Fibroblast of lung (primary cell): ENCODE measurements at regions not wholly inside any gene's neighbourhood (a gene's known extent, or its start where the extent isn't known, plus 50 kb on each side); places are given as distances from the start of the nearest gene placed in this dataset.

Source experiments
- DNase-seq, 2 donors: peaks; one replicate each; pipeline versions ENCODE4 v3.0.0 to v3.0.0-alpha.2; 2010; ENCODE audit warnings: low read depth in 2 of 2
- H2AFZ ChIP-seq: 2 replicates; pipeline ENCODE4 v1.5.1; 2012; ENCODE audit warnings: low read length, control low read depth, inconsistent platforms
- H3K27ac ChIP-seq: 2 replicates; pipeline ENCODE4 v1.5.1; 2011; ENCODE audit warnings: low read length, control low read depth; ENCODE audit not compliant: insufficient read depth
- H3K27me3 ChIP-seq: 2 replicates; pipeline ENCODE4 v1.5.1; 2011; ENCODE audit warnings: mild to moderate bottlenecking, low read length; ENCODE audit not compliant: control insufficient read depth, insufficient read depth
- H3K36me3 ChIP-seq: 2 replicates; pipeline ENCODE4 v1.5.1; 2011; ENCODE audit warnings: low read length; ENCODE audit not compliant: control insufficient read depth, insufficient read depth
- H3K4me1 ChIP-seq: 2 replicates; pipeline ENCODE4 v1.5.1; 2011; ENCODE audit warnings: low read length; ENCODE audit not compliant: control insufficient read depth, insufficient read depth; ENCODE audit errors: extremely low read depth
- H3K4me2 ChIP-seq: 2 replicates; pipeline ENCODE4 v1.5.1; 2011; ENCODE audit warnings: low read length, control low read depth; ENCODE audit not compliant: insufficient read depth; ENCODE audit errors: extremely low read depth
- H3K4me3 ChIP-seq, 4 experiments: fragments of 200-600 bp in 1 of 4; sonication (generic) in 1 of 4; replicated peaks in 1 of 4; 2 replicates each; pipeline ENCODE4 v1.5.1; 2011 to 2016; ENCODE audit warnings: low read length in 4 of 4, low read depth in 3 of 4, mild to moderate bottlenecking in 3 of 4, control low read depth in 2 of 4, inconsistent platforms in 1 of 4, mixed read lengths in 1 of 4; ENCODE audit not compliant: insufficient read depth in 1 of 4; ENCODE audit errors: control extremely low read depth in 1 of 4
- H3K79me2 ChIP-seq: 2 replicates; pipeline ENCODE4 v1.5.1; 2012; ENCODE audit warnings: mild to moderate bottlenecking, low read length, inconsistent platforms; ENCODE audit not compliant: control insufficient read depth, insufficient read depth
- H3K9ac ChIP-seq: 2 replicates; pipeline ENCODE4 v1.5.1; 2011; ENCODE audit warnings: mild to moderate bottlenecking, low read length, control low read depth; ENCODE audit not compliant: insufficient read depth
- H3K9me3 ChIP-seq: 2 replicates; pipeline ENCODE4 v1.5.1; 2012; ENCODE audit warnings: low read depth, low read length; ENCODE audit not compliant: control insufficient read depth, insufficient read depth
- H4K20me1 ChIP-seq: 2 replicates; pipeline ENCODE4 v1.5.1; 2011; ENCODE audit warnings: low read length; ENCODE audit not compliant: control insufficient read depth, insufficient read depth; ENCODE audit errors: extremely low read depth
- EZH2 ChIP-seq: IDR thresholded peaks from 2 replicates; pipeline ENCODE4 v1.5.1; 2012; ENCODE audit warnings: low read length, control low read depth, mild to moderate bottlenecking; ENCODE audit errors: missing control alignments
- TF ChIP-seq, protein P1 (sequence below), 2 donors: IDR thresholded peaks in 1 of 2; conservative IDR thresholded peaks in 1 of 2; 1 replicate in 1 of 2; 2 replicates in 1 of 2; pipeline ENCODE4 v1.5.1; 2011 to 2012; ENCODE audit warnings: low read length in 2 of 2, control low read depth in 1 of 2, inconsistent platforms in 1 of 2, low read depth in 1 of 2, mild to moderate bottlenecking in 1 of 2

DNA sequence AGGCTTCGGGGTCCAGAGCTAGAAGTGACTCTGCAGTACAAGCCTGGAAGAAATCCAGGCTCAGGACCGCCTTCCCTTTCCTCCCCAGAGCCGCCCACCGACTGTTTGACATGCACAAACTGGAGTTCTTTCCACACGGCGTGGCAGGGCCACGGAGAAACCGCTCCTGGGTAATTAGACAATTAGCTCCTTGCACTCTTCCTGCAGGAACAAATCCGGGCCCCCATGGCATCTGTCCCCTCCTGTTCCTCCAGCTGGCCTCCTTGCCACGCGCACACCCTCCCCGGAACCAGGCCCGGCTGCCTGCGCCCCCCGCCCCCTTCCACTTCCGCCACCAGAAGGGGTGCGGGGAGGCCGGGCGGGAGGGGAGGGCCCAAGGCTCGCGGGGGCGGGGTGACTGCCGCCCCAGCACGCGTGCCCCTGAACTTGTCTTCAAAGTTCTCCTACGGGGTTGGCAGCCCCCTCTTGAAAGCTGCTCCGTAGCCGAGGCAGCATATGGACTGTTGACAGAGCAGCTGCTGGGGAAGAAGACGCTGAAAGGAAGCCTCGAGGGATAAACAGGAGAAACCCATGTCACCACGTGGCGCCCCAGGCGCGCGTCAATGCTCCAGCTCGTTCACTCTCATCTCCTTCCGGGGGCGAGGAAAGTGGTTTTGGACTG, 74.3 kb downstream of the SEC61B start:
- Histone ChIP-seq H3K9me3 (no peaks in the 10 kb centered on the region), H3K4me3 (no peak overlapping the region), H3K9ac (no peak overlapping the region), H3K36me3 (no peaks in the 10 kb centered on the region), H3K27me3 (peaks cover 2% of the 10 kb centered on the region), H3K4me1 (peaks cover 8% of the 10 kb centered on the region), H3K79me2 (no peaks in the 10 kb centered on the region), H3K4me2 (no peak overlapping the region), H4K20me1 (no peaks in the 10 kb centered on the region), H3K27ac (no peak overlapping the region), H2AFZ (peak overlapping the region; percentile 76)
- peak; percentile 13 to 21 for DNase-seq
- TF ChIP-seq, protein P1, sequence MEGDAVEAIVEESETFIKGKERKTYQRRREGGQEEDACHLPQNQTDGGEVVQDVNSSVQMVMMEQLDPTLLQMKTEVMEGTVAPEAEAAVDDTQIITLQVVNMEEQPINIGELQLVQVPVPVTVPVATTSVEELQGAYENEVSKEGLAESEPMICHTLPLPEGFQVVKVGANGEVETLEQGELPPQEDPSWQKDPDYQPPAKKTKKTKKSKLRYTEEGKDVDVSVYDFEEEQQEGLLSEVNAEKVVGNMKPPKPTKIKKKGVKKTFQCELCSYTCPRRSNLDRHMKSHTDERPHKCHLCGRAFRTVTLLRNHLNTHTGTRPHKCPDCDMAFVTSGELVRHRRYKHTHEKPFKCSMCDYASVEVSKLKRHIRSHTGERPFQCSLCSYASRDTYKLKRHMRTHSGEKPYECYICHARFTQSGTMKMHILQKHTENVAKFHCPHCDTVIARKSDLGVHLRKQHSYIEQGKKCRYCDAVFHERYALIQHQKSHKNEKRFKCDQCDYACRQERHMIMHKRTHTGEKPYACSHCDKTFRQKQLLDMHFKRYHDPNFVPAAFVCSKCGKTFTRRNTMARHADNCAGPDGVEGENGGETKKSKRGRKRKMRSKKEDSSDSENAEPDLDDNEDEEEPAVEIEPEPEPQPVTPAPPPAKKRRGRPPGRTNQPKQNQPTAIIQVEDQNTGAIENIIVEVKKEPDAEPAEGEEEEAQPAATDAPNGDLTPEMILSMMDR (conservative IDR thresholded peaks at IDR 0.05 in 1 of 2, IDR thresholded peaks at IDR 0.05 in 1 of 2; ENCODE audit: low read depth in 1 of 2, low read length in 2 of 2), result no peak
- TF ChIP-seq EZH2, result no peak

DNA sequence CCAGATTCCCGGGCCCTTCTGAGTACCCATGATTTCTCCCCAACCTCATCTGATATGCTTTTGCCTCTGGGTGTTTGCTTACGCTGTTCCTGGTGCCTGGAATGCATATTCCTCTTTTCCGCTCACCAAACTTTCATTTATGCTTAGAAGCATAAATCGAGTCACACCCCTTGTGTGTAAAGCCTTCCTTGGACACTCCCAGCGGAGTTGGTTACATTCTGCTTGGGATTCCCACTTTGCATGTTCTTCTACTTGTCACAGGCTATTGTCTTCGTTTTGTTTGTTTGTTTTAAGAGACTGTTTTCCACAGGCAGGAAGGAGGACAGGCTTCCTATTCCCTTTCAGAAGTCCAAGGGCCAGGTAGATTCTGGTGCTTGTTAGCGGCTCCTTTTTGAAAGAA, 76.5 kb downstream of the SEC61B start:
- H3K27me3 ChIP-seq, result peaks cover 2% of the 10 kb centered on the region
- no peaks in the 10 kb centered on the region for H4K20me1 ChIP-seq
- no peak for TF ChIP-seq EZH2
- TF ChIP-seq, protein P1 (conservative IDR thresholded peaks at IDR 0.05 in 1 of 2, IDR thresholded peaks at IDR 0.05 in 1 of 2; ENCODE audit: low read depth in 1 of 2, low read length in 2 of 2), result no peak
- no peaks in the 10 kb centered on the region for H3K79me2 ChIP-seq
- H3K36me3 ChIP-seq, result no peaks in the 10 kb centered on the region
- DNase-seq, result no peak
- no peaks in the 10 kb centered on the region for H3K9me3 ChIP-seq
- no peak overlapping the region for H3K4me3 ChIP-seq
- no peak overlapping the region for H3K27ac ChIP-seq
- H3K4me2 ChIP-seq, result no peak overlapping the region
- no peak overlapping the region for H3K9ac ChIP-seq
- H3K4me1 ChIP-seq, result peaks cover 8% of the 10 kb centered on the region
- no peak overlapping the region for H2AFZ ChIP-seq

DNA sequence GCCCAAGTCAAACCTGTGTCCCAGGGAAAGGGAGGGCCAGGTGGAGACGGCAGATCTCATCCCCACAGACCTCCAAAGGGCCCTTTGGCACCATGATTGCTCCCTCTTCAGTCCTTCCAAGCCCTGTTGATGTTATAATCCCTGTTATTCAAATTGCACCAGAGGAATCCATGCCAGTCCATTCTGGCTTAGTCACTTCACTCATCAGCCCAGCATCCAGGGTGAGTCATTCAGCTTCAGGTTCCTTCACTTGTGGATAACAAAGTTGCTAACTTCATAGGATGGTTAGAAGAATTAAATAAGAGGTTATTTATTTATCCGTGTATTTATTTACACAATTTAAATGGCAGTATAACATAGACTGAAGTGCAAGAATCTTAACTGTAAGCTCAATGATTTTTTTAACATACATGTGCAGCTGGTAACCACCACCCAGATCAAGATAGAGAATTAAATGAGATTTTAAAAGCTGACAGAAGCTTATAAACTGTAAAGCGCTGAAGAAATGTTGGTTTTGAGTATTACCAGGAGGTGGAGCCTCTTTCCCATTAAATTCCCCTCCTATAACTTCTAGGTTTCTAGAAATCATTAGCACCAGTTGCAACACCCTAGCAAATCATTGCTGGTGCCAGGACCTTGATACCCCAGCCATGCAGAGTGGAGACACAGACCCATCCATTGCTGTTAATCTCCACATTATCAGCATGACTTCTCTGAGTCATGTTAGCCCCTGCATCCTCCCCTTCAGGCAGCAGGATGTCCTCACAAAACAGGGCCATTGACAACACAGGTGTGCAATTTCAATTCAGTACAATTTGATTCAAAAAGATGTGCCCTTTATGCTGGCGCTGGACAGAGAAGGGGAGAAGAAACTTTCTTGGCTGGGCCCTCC, 77.4 kb downstream of the SEC61B start:
- no peak overlapping the region for H3K9ac ChIP-seq
- H3K27me3 ChIP-seq, result no peaks in the 10 kb centered on the region
- no peak overlapping the region for H2AFZ ChIP-seq
- H3K4me3 ChIP-seq, result no peak overlapping the region
- H4K20me1 ChIP-seq, result no peaks in the 10 kb centered on the region
- H3K4me1 ChIP-seq, result peaks cover 8% of the 10 kb centered on the region
- no peak overlapping the region for H3K4me2 ChIP-seq
- no peaks in the 10 kb centered on the region for H3K36me3 ChIP-seq
- DNase-seq, result peak; percentile 68 to 77
- H3K79me2 ChIP-seq, result no peaks in the 10 kb centered on the region
- no peaks in the 10 kb centered on the region for H3K9me3 ChIP-seq
- no peak for TF ChIP-seq EZH2
- TF ChIP-seq, protein P1 (conservative IDR thresholded peaks at IDR 0.05 in 1 of 2, IDR thresholded peaks at IDR 0.05 in 1 of 2; ENCODE audit: low read depth in 1 of 2, low read length in 2 of 2), result peak; percentile 25 to 31
- H3K27ac ChIP-seq, result no peak overlapping the region
